GM23248 (cell line): ENCODE measurements at regions not wholly inside any gene's neighbourhood (a gene's known extent, or its start where the extent isn't known, plus 50 kb on each side); places are given as distances from the start of the nearest gene placed in this dataset.

Experiments used
- EZH2 ChIP-seq: fragments of 200-600 bp; sonication (generic); IDR thresholded peaks from 2 replicates; pipeline ENCODE4 v1.6.1; 2018; ENCODE audit warnings: antibody characterized with exemption, mild to moderate bottlenecking; ENCODE audit not compliant: insufficient read depth, poor library complexity, severe bottlenecking
- EZH2phosphoT487 ChIP-seq: fragments of 200-600 bp; sonication (generic); IDR thresholded peaks from 2 replicates; pipeline ENCODE4 v1.6.1; 2018; ENCODE audit warnings: antibody characterized with exemption, moderate library complexity, mild to moderate bottlenecking, low read depth; ENCODE audit not compliant: insufficient read depth

GRCh38 chr9:14400658-14400995 is 86.7 kb upstream of the NFIB start:
- TF ChIP-seq EZH2phosphoT487 (no peak), EZH2 (no peak)
